Activated CD4-positive, alpha-beta T cell treated with anti-CD3 and anti-CD28 coated beads for 36 hours (primary cell): ENCODE measurements at regions not wholly inside any gene's neighbourhood (a gene's known extent, or its start where the extent isn't known, plus 50 kb on each side); places are given as distances from the start of the nearest gene placed in this dataset.
"Not testable (repeated sequence)": the region's sequence is repeated elsewhere in the genome, so short reads cannot be mapped to it uniquely, and the experiment has no call there.

Source experiments
- ATAC-seq: fragments of 200-7000 bp; cut with Tn5 transposase; one replicate; pipeline ENCODE4 v1.10.0; 2021; ENCODE audit warnings: mild to moderate bottlenecking, moderate library complexity
- CTCF ChIA-PET: fragments of 350-600 bp; sonication (Branson Sonifier 250); formaldehyde crosslinking; loops from one replicate; lab custom pipeline; 2021; ENCODE audit warnings: antibody characterized with exemption; lab: Charles Lee
- POLR2A ChIA-PET: fragments of 350-600 bp; sonication (Branson Sonifier 250); formaldehyde crosslinking; loops from one replicate; lab custom pipeline; 2021; ENCODE audit warnings: antibody characterized with exemption, inconsistent platforms; lab: Charles Lee
- DNase-seq: peaks from one replicate; pipeline ENCODE4 v3.0.0-alpha.2; 2020
- H3K27ac Mint-ChIP-seq: one replicate; pipeline ENCODE4 v1.8.0; 2021; ENCODE audit warnings: mixed read lengths
- H3K27me3 Mint-ChIP-seq: one replicate; pipeline ENCODE4 v1.8.0; 2021; ENCODE audit warnings: mixed read lengths
- H3K36me3 Mint-ChIP-seq: one replicate; pipeline ENCODE4 v1.8.0; 2021; ENCODE audit warnings: low read depth, mixed read lengths
- H3K4me1 Mint-ChIP-seq: one replicate; pipeline ENCODE4 v1.8.0; 2021; ENCODE audit warnings: mixed read lengths
- H3K4me3 Mint-ChIP-seq: one replicate; pipeline ENCODE4 v1.8.0; 2021; ENCODE audit warnings: mild to moderate bottlenecking, moderate library complexity, mixed read lengths
- H3K9me3 Mint-ChIP-seq: one replicate; pipeline ENCODE4 v1.8.0; 2021; ENCODE audit warnings: low read depth, mixed read lengths
- intact Hi-C, 2 experiments: fragments of 100-400 bp; cut with DNase I in 1 of 2; cut with micrococcal nuclease in 1 of 2; formaldehyde crosslinking; loops; one replicate each; pipeline versions ENCODE4 v1.14.2 to v1.15.1; 2022 to 2024; cut with DNase I, micrococcal nuclease

- no peaks in the 10 kb centered on the region for H3K27me3 Mint-ChIP-seq
- peaks cover 20% of the 10 kb centered on the region for H3K4me1 Mint-ChIP-seq
- CTCF ChIA-PET, result interaction anchor here (0.6 kb wide), 1 partner anchor 577 kb away, joined by 3 read pairs; no protein-coding TSS in a partner anchor
- H3K9me3 Mint-ChIP-seq, result no peaks in the 10 kb centered on the region
- peak; percentile 27 for DNase-seq
- peak; percentile 26 for ATAC-seq
- H3K36me3 Mint-ChIP-seq, result no peaks in the 10 kb centered on the region
- intact Hi-C loops, result no loop called here
- POLR2A ChIA-PET, result no interaction called here
- H3K27ac Mint-ChIP-seq, result peak overlapping the region; percentile 29
- H3K4me3 Mint-ChIP-seq, result peak overlapping the region; percentile 22
These were observed 477.6 kb downstream of the XYLT1 start for GRCh38 chr16:16992975-16993765.

GRCh38 chr16:16994831-16995230 lies 475.9 kb downstream of the XYLT1 start:
- Mint-ChIP-seq H3K4me1 (peaks cover 20% of the 10 kb centered on the region), H3K9me3 (no peaks in the 10 kb centered on the region), H3K27me3 (no peaks in the 10 kb centered on the region), H3K4me3 (no peak overlapping the region), H3K27ac (no peak overlapping the region), H3K36me3 (no peaks in the 10 kb centered on the region)
- CTCF ChIA-PET, result no interaction called here
- DNase-seq, result no peak
- POLR2A ChIA-PET, result no interaction called here
- intact Hi-C loops, result no loop called here
- no peak for ATAC-seq

- POLR2A ChIA-PET, result no interaction called here
- no peak overlapping the region for H3K27ac Mint-ChIP-seq
- H3K4me1 Mint-ChIP-seq, result peaks cover 20% of the 10 kb centered on the region
- intact Hi-C loops, result no loop called here
- no peak for ATAC-seq
- no peaks in the 10 kb centered on the region for H3K27me3 Mint-ChIP-seq
- DNase-seq, result no peak
- H3K36me3 Mint-ChIP-seq, result no peaks in the 10 kb centered on the region
- H3K9me3 Mint-ChIP-seq, result no peaks in the 10 kb centered on the region
- CTCF ChIA-PET, result interaction anchor here (0.7 kb wide), 1 partner anchor 499 kb away, joined by 3 read pairs; no protein-coding TSS in a partner anchor
- no peak overlapping the region for H3K4me3 Mint-ChIP-seq
These were observed 473.9 kb downstream of the XYLT1 start for GRCh38 chr16:16996827-16997226.

DNA sequence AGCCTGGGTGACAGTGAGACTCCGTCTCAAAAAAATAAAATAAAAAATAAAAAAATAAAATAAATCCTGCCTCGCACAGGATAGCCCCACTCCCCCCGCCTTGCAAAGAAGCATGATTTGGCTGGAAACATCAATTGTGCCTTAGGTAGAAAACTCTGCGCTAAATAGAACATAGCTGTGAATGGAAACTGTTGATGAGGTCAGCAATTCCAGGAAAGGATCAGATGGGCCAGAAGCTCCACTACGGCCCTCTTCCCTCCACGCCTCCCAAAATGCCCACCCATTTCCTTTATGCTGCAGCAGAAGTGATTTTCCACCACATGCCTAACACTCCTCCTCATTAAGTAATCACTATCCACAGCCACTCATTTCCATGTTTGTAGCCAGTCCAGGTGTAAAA lies 473.4 kb downstream of the XYLT1 start:
- H3K27ac Mint-ChIP-seq, result no peak overlapping the region
- no peaks in the 10 kb centered on the region for H3K36me3 Mint-ChIP-seq
- no peak overlapping the region for H3K4me3 Mint-ChIP-seq
- H3K4me1 Mint-ChIP-seq, result peaks cover 20% of the 10 kb centered on the region
- no peak for DNase-seq
- H3K9me3 Mint-ChIP-seq, result no peaks in the 10 kb centered on the region
- H3K27me3 Mint-ChIP-seq, result no peaks in the 10 kb centered on the region
- ATAC-seq, result no peak
- ChIA-PET CTCF (interaction anchor here (0.7 kb wide), 1 partner anchor 498 kb away, joined by 3 read pairs; no protein-coding TSS in a partner anchor), POLR2A (no interaction called here)
- intact Hi-C loops, result no loop called here

DNA sequence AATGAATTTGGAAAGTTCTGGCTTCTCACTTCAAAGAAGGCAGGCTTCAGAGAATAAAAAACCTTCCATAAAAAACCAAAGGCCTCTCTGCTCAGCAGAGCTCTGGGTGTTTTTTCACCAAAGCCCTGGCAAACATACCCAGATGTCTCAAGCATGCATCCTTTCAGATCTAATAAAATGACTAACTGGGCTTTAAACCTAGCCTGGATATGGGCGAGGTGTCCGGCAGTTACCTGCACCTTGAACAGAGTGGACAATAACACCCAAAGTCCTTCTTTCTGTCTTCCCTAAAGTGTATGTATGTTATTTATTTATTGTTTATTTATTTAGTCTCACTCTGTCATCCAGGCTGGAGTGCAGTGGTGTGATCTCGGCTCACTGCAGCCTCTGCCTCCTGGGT lies 469.3 kb downstream of the XYLT1 start:
- ChIA-PET POLR2A (no interaction called here), CTCF (interaction anchor here (0.6 kb wide), 1 partner anchor 10 kb away, joined by 3 read pairs; no protein-coding TSS in a partner anchor)
- intact Hi-C loops, result no loop called here
- no peak overlapping the region for H3K4me3 Mint-ChIP-seq
- H3K4me1 Mint-ChIP-seq, result no peaks in the 10 kb centered on the region
- DNase-seq (no peak), ATAC-seq (no peak)
- no peaks in the 10 kb centered on the region for H3K36me3 Mint-ChIP-seq
- no peaks in the 10 kb centered on the region for H3K27me3 Mint-ChIP-seq
- no peak overlapping the region for H3K27ac Mint-ChIP-seq
- peaks cover 2% of the 10 kb centered on the region for H3K9me3 Mint-ChIP-seq

DNA sequence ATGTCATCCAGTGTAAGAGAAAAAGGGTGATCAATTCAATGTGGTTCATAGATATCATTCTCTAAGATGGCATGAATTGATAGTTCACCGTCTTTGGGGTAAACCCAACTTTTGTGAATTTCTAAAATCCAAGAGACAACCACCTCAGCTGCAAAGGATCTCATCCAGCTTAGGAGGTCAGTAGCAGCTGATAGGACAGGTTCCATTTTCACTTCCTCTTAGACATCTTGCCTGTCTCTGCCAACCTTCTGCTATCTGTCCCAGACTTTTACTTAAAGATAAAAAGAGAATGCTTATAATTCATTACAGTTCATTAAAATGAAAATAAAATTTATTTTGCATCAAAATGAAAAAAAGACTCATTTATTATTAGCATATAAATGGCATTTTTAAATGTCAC lies 468.2 kb downstream of the XYLT1 start:
- intact Hi-C loops, result no loop called here
- CTCF ChIA-PET, result no interaction called here
- Mint-ChIP-seq H3K36me3 (no peaks in the 10 kb centered on the region), H3K4me1 (no peaks in the 10 kb centered on the region), H3K27ac (no peak overlapping the region), H3K4me3 (no peak overlapping the region), H3K9me3 (peaks cover 2% of the 10 kb centered on the region), H3K27me3 (no peaks in the 10 kb centered on the region)
- ATAC-seq (no peak), DNase-seq (no peak)
- POLR2A ChIA-PET, result no interaction called here

DNA sequence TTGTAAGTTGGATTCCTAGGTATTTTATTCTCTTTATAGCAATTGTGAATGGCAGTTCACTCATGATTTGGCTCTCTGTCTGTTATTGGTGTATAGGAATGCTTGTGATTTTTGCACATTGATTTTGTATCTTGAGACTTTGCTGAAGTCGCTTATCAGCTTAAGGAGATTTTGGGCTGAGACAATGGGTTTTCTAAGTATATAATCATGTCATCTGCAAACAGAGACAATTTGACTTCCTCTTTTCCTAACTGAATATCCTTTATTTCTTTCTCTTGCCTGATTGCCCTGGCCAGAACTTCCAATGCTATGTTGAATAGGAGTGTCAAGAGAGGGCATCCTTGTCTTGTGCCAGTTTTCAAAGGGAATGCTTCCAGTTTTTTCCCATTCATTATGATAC lies 464.8 kb downstream of the XYLT1 start:
- H3K36me3 Mint-ChIP-seq, H3K4me3 Mint-ChIP-seq, H3K27me3 Mint-ChIP-seq, H3K4me1 Mint-ChIP-seq, DNase-seq, intact Hi-C loops, POLR2A ChIA-PET, H3K27ac Mint-ChIP-seq, ATAC-seq, H3K9me3 Mint-ChIP-seq: not testable (repeated sequence)
- CTCF ChIA-PET, result interaction anchor here (0.6 kb wide), 1 partner anchor 104 kb away, joined by 3 read pairs; no protein-coding TSS in a partner anchor

GRCh38 chr16:17011712-17012111 lies 459.0 kb downstream of the XYLT1 start:
- no peak for ATAC-seq
- peaks cover 4% of the 10 kb centered on the region for H3K9me3 Mint-ChIP-seq
- no peak for DNase-seq
- POLR2A ChIA-PET, result interaction anchor here (0.6 kb wide), 1 partner anchor 20 kb away, joined by 3 read pairs; no protein-coding TSS in a partner anchor
- H3K4me1 Mint-ChIP-seq, result peaks cover 16% of the 10 kb centered on the region
- no peak overlapping the region for H3K4me3 Mint-ChIP-seq
- no peak overlapping the region for H3K27ac Mint-ChIP-seq
- intact Hi-C loops, result loop anchor here (5.0 kb wide), 1 partner anchor 61 kb away; no protein-coding TSS in a partner anchor
- CTCF ChIA-PET, result interaction anchor here (0.6 kb wide), 1 partner anchor 11 kb away, joined by 3 read pairs; no protein-coding TSS in a partner anchor
- no peaks in the 10 kb centered on the region for H3K36me3 Mint-ChIP-seq
- no peaks in the 10 kb centered on the region for H3K27me3 Mint-ChIP-seq

DNA sequence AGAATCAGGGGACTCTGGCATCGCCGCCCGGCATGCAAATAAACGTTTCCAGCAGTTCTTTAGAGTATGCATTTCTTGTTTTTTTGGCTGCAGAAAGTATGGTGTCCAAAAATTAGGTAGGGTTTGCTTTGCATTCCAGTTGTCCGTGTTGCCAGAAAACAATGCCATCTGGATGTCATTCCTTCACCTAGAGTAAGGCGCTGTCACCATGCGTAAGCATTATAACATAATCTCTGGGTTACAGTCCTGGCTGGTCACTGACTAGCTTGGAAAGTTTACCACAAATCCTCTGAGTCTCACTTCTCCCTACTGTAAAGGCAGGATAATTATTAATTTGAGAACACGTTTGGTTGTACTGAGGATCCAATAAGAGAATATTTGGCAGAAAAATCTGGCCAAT lies 457.7 kb downstream of the XYLT1 start:
- ATAC-seq (no peak), DNase-seq (no peak)
- ChIA-PET POLR2A (interaction anchor here (0.6 kb wide), 1 partner anchor 349 kb away, joined by 4 read pairs; no protein-coding TSS in a partner anchor), CTCF (interaction anchor here (0.6 to 0.7 kb wide), 3 partner anchors 402 to 479 kb away, joined by 3 to 4 read pairs (median 3); no protein-coding TSS in a partner anchor)
- intact Hi-C loops, result loop anchor here (1.0 to 5.0 kb wide), 2 partner anchors 13 to 59 kb away; no protein-coding TSS in a partner anchor
- H3K27ac Mint-ChIP-seq, result peak overlapping the region; percentile 84
- peak overlapping the region; percentile 73 for H3K4me3 Mint-ChIP-seq
- H3K4me1 Mint-ChIP-seq, result peaks cover 16% of the 10 kb centered on the region
- peaks cover 4% of the 10 kb centered on the region for H3K36me3 Mint-ChIP-seq
- no peaks in the 10 kb centered on the region for H3K27me3 Mint-ChIP-seq
- H3K9me3 Mint-ChIP-seq, result peaks cover 10% of the 10 kb centered on the region

DNA sequence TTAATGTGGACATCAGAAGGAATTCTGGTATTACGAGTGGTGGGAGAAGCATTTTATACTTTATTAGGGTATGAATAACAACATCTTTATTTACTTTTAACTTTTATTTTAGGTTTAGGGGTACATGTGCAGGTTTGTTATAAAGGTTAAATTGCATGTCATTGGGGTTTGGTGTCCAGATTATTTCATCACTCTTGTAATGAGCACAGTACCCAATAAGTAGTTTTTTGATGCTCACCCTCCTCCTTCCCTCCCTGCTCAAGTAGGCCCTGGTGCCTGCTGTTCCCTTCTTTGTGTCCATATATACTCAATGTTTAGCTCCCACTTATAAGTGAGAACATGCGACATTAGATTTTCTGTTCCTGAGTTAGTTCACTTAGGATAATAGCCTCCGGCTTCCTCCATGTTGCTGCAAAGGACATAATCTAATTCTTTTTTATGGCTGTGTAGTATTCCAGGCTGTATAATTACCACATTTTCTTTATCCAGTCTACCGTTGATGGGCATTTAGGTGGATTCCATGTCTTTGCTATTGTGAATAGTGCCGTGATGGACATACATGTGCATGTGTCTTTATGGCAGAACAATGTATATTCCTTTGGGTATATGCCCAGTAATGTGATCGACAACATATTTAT lies 456.2 kb downstream of the XYLT1 start:
- intact Hi-C loops, result loop anchor here (5.0 kb wide), 1 partner anchor 58 kb away; no protein-coding TSS in a partner anchor
- ChIA-PET CTCF (no interaction called here), POLR2A (interaction anchor here (0.5 kb wide), 1 partner anchor 12 kb away, joined by 3 read pairs; no protein-coding TSS in a partner anchor)
- H3K4me3 Mint-ChIP-seq, result peak overlapping the region; percentile 45
- ATAC-seq (no peak), DNase-seq (no peak)
- no peaks in the 10 kb centered on the region for H3K27me3 Mint-ChIP-seq
- H3K27ac Mint-ChIP-seq, result peak overlapping the region; percentile 59
- H3K9me3 Mint-ChIP-seq, result peaks cover 10% of the 10 kb centered on the region
- H3K4me1 Mint-ChIP-seq, result peaks cover 16% of the 10 kb centered on the region
- H3K36me3 Mint-ChIP-seq, result peaks cover 4% of the 10 kb centered on the region

GRCh38 chr16:17015702-17016101 lies 455.1 kb downstream of the XYLT1 start:
- POLR2A ChIA-PET, result no interaction called here
- no peak for ATAC-seq
- no peak overlapping the region for H3K4me3 Mint-ChIP-seq
- H3K9me3 Mint-ChIP-seq, result peaks cover 10% of the 10 kb centered on the region
- no peak for DNase-seq
- intact Hi-C loops, result no loop called here
- CTCF ChIA-PET, result no interaction called here
- no peaks in the 10 kb centered on the region for H3K27me3 Mint-ChIP-seq
- peaks cover 16% of the 10 kb centered on the region for H3K4me1 Mint-ChIP-seq
- no peak overlapping the region for H3K27ac Mint-ChIP-seq
- H3K36me3 Mint-ChIP-seq, result peaks cover 4% of the 10 kb centered on the region
